ENCODE measurements at regions not wholly inside any gene's neighbourhood (a gene's known extent, or its start where the extent isn't known, plus 50 kb on each side); places are given as distances from the start of the nearest gene placed in this dataset.
A peak's percentile ranks its signal among the peaks of the same experiment; 100 is the strongest.
"Not testable (repeated sequence)": the region's sequence is repeated elsewhere in the genome, so short reads cannot be mapped to it uniquely, and the experiment has no call there.

GRCh38 chr3:71956716-71957115, 171.8 kb upstream of the PROK2 start:
- DNase-seq (ENCODE audit: low spot score) = no peak

- DNase-seq (ENCODE audit: low spot score) = no peak
These were observed 171.1 kb upstream of the PROK2 start for GRCh38 chr3:71956069-71956340.

- DNase-seq (ENCODE audit: low spot score) = peak; percentile 75
These were observed 170.5 kb upstream of the PROK2 start for GRCh38 chr3:71955240-71956068.

- DNase-seq (ENCODE audit: low spot score) = no peak
These were observed 166.9 kb upstream of the PROK2 start for GRCh38 chr3:71951842-71952241.

GRCh38 chr3:71951361-71951760, 166.4 kb upstream of the PROK2 start:
- DNase-seq (ENCODE audit: low spot score) = no peak

GRCh38 chr3:71949442-71949841, 164.5 kb upstream of the PROK2 start:
- DNase-seq (ENCODE audit: low spot score) = no peak

GRCh38 chr3:71944482-71945065, 159.6 kb upstream of the PROK2 start:
- DNase-seq (ENCODE audit: low spot score) = no peak

GRCh38 chr3:71942432-71943187, 157.7 kb upstream of the PROK2 start:
- DNase-seq (ENCODE audit: low spot score) = no peak

GRCh38 chr3:71940486-71940885, 155.5 kb upstream of the PROK2 start:
- DNase-seq (ENCODE audit: low spot score) = no peak

GRCh38 chr3:71938081-71938480, 153.1 kb upstream of the PROK2 start:
- not testable (repeated sequence) for DNase-seq (ENCODE audit: low spot score)

- DNase-seq (ENCODE audit: low spot score) = no peak
These were observed 151.7 kb upstream of the PROK2 start for GRCh38 chr3:71936681-71937080.

GRCh38 chr3:71934520-71935270, 149.7 kb upstream of the PROK2 start:
- DNase-seq (ENCODE audit: low spot score) = no peak

- no peak for DNase-seq (ENCODE audit: low spot score)
These were observed 147.0 kb upstream of the PROK2 start for GRCh38 chr3:71931922-71932321.

GRCh38 chr3:71930056-71930991, 145.4 kb upstream of the PROK2 start:
- DNase-seq (ENCODE audit: low spot score) = peak; percentile 61

GRCh38 chr3:71928212-71928611, 143.3 kb upstream of the PROK2 start:
- no peak for DNase-seq (ENCODE audit: low spot score)

GRCh38 chr3:71927505-71928066, 142.6 kb upstream of the PROK2 start:
- no peak for DNase-seq (ENCODE audit: low spot score)

- DNase-seq (ENCODE audit: low spot score) = no peak
These were observed 141.7 kb upstream of the PROK2 start for GRCh38 chr3:71926616-71927015.

- peak; percentile 44 for DNase-seq (ENCODE audit: low spot score)
These were observed 141.3 kb upstream of the PROK2 start for GRCh38 chr3:71926262-71926600.

GRCh38 chr3:71925511-71926261, 140.7 kb upstream of the PROK2 start:
- not testable (repeated sequence) for DNase-seq (ENCODE audit: low spot score)

GRCh38 chr3:71924721-71925120, 139.8 kb upstream of the PROK2 start:
- DNase-seq (ENCODE audit: low spot score) = no peak

All from D341Med (cell line).